ENCODE measurements at regions not wholly inside any gene's neighbourhood (a gene's known extent, or its start where the extent isn't known, plus 50 kb on each side); places are given as distances from the start of the nearest gene placed in this dataset.

- no peaks in the 10 kb centered on the region for H3K4me1 Mint-ChIP-seq
- no peaks in the 10 kb centered on the region for H3K27me3 Mint-ChIP-seq
- H3K4me3 Mint-ChIP-seq, result no peak overlapping the region
- H3K36me3 Mint-ChIP-seq, result no peaks in the 10 kb centered on the region
- peaks cover 10% of the 10 kb centered on the region for H3K9me3 Mint-ChIP-seq
- H3K27ac Mint-ChIP-seq, result no peak overlapping the region
Observed at GRCh38 chr13:90105849-90106496, 1241.5 kb upstream of the MIR17HG start.

GRCh38 chr13:90107661-90108060 lies 1239.8 kb upstream of the MIR17HG start:
- Mint-ChIP-seq H3K4me1 (no peaks in the 10 kb centered on the region), H3K9me3 (peaks cover 5% of the 10 kb centered on the region), H3K27ac (no peak overlapping the region), H3K4me3 (no peak overlapping the region), H3K36me3 (no peaks in the 10 kb centered on the region), H3K27me3 (no peaks in the 10 kb centered on the region)

GRCh38 chr13:90108547-90108946 lies 1238.9 kb upstream of the MIR17HG start:
- Mint-ChIP-seq H3K9me3 (peaks cover 5% of the 10 kb centered on the region), H3K27me3 (no peaks in the 10 kb centered on the region), H3K36me3 (no peaks in the 10 kb centered on the region), H3K4me1 (no peaks in the 10 kb centered on the region), H3K27ac (no peak overlapping the region), H3K4me3 (no peak overlapping the region)

GRCh38 chr13:90116121-90116520 lies 1231.4 kb upstream of the MIR17HG start:
- no peaks in the 10 kb centered on the region for H3K27me3 Mint-ChIP-seq
- H3K9me3 Mint-ChIP-seq, result peaks cover 4% of the 10 kb centered on the region
- H3K36me3 Mint-ChIP-seq, result no peaks in the 10 kb centered on the region
- no peaks in the 10 kb centered on the region for H3K4me1 Mint-ChIP-seq
- no peak overlapping the region for H3K4me3 Mint-ChIP-seq
- no peak overlapping the region for H3K27ac Mint-ChIP-seq

- Mint-ChIP-seq H3K36me3 (no peaks in the 10 kb centered on the region), H3K27ac (no peak overlapping the region), H3K4me3 (no peak overlapping the region), H3K4me1 (no peaks in the 10 kb centered on the region), H3K27me3 (no peaks in the 10 kb centered on the region), H3K9me3 (peaks cover 11% of the 10 kb centered on the region)
Observed at GRCh38 chr13:90118467-90119071, 1228.9 kb upstream of the MIR17HG start.

GRCh38 chr13:90120026-90120425 lies 1227.5 kb upstream of the MIR17HG start:
- Mint-ChIP-seq H3K4me1 (no peaks in the 10 kb centered on the region), H3K27ac (no peak overlapping the region), H3K4me3 (no peak overlapping the region), H3K36me3 (no peaks in the 10 kb centered on the region), H3K27me3 (no peaks in the 10 kb centered on the region), H3K9me3 (peaks cover 11% of the 10 kb centered on the region)

- H3K4me1 Mint-ChIP-seq, result no peaks in the 10 kb centered on the region
- no peak overlapping the region for H3K27ac Mint-ChIP-seq
- H3K9me3 Mint-ChIP-seq, result peaks cover 11% of the 10 kb centered on the region
- H3K4me3 Mint-ChIP-seq, result no peak overlapping the region
- no peaks in the 10 kb centered on the region for H3K36me3 Mint-ChIP-seq
- H3K27me3 Mint-ChIP-seq, result no peaks in the 10 kb centered on the region
Observed at GRCh38 chr13:90121784-90122183, 1225.7 kb upstream of the MIR17HG start.

GRCh38 chr13:90122531-90122930 lies 1225.0 kb upstream of the MIR17HG start:
- no peaks in the 10 kb centered on the region for H3K4me1 Mint-ChIP-seq
- H3K4me3 Mint-ChIP-seq, result no peak overlapping the region
- H3K36me3 Mint-ChIP-seq, result no peaks in the 10 kb centered on the region
- peaks cover 11% of the 10 kb centered on the region for H3K9me3 Mint-ChIP-seq
- no peak overlapping the region for H3K27ac Mint-ChIP-seq
- no peaks in the 10 kb centered on the region for H3K27me3 Mint-ChIP-seq

- Mint-ChIP-seq H3K9me3 (peaks cover 6% of the 10 kb centered on the region), H3K27me3 (no peaks in the 10 kb centered on the region), H3K36me3 (no peaks in the 10 kb centered on the region), H3K27ac (no peak overlapping the region), H3K4me1 (no peaks in the 10 kb centered on the region), H3K4me3 (no peak overlapping the region)
Observed at GRCh38 chr13:90135558-90135957, 1211.9 kb upstream of the MIR17HG start.

- Mint-ChIP-seq H3K27me3 (no peaks in the 10 kb centered on the region), H3K27ac (no peak overlapping the region), H3K4me1 (no peaks in the 10 kb centered on the region), H3K4me3 (no peak overlapping the region), H3K9me3 (peaks cover 6% of the 10 kb centered on the region), H3K36me3 (no peaks in the 10 kb centered on the region)
Observed at GRCh38 chr13:90142251-90142650, 1205.2 kb upstream of the MIR17HG start.

GRCh38 chr13:90154311-90154960 lies 1193.1 kb upstream of the MIR17HG start:
- no peaks in the 10 kb centered on the region for H3K36me3 Mint-ChIP-seq
- H3K4me1 Mint-ChIP-seq, result no peaks in the 10 kb centered on the region
- no peak overlapping the region for H3K4me3 Mint-ChIP-seq
- no peaks in the 10 kb centered on the region for H3K27me3 Mint-ChIP-seq
- H3K27ac Mint-ChIP-seq, result no peak overlapping the region
- H3K9me3 Mint-ChIP-seq, result no peaks in the 10 kb centered on the region

GRCh38 chr13:90156390-90156789 lies 1191.1 kb upstream of the MIR17HG start:
- H3K4me3 Mint-ChIP-seq, result no peak overlapping the region
- no peaks in the 10 kb centered on the region for H3K36me3 Mint-ChIP-seq
- H3K27ac Mint-ChIP-seq, result no peak overlapping the region
- no peaks in the 10 kb centered on the region for H3K27me3 Mint-ChIP-seq
- H3K4me1 Mint-ChIP-seq, result no peaks in the 10 kb centered on the region
- no peaks in the 10 kb centered on the region for H3K9me3 Mint-ChIP-seq

GRCh38 chr13:90168953-90169352 lies 1178.5 kb upstream of the MIR17HG start:
- Mint-ChIP-seq H3K9me3 (no peaks in the 10 kb centered on the region), H3K4me1 (no peaks in the 10 kb centered on the region), H3K4me3 (no peak overlapping the region), H3K27me3 (no peaks in the 10 kb centered on the region), H3K27ac (no peak overlapping the region), H3K36me3 (no peaks in the 10 kb centered on the region)

GRCh38 chr13:90170208-90170607 lies 1177.3 kb upstream of the MIR17HG start:
- H3K27ac Mint-ChIP-seq, result no peak overlapping the region
- no peaks in the 10 kb centered on the region for H3K27me3 Mint-ChIP-seq
- no peaks in the 10 kb centered on the region for H3K36me3 Mint-ChIP-seq
- no peak overlapping the region for H3K4me3 Mint-ChIP-seq
- no peaks in the 10 kb centered on the region for H3K9me3 Mint-ChIP-seq
- H3K4me1 Mint-ChIP-seq, result no peaks in the 10 kb centered on the region

GRCh38 chr13:90171649-90172048 lies 1175.8 kb upstream of the MIR17HG start:
- Mint-ChIP-seq H3K4me3 (no peak overlapping the region), H3K9me3 (no peaks in the 10 kb centered on the region), H3K27me3 (no peaks in the 10 kb centered on the region), H3K27ac (no peak overlapping the region), H3K36me3 (no peaks in the 10 kb centered on the region), H3K4me1 (no peaks in the 10 kb centered on the region)

GRCh38 chr13:90177512-90177911 lies 1170.0 kb upstream of the MIR17HG start:
- H3K4me3 Mint-ChIP-seq, result no peak overlapping the region
- no peaks in the 10 kb centered on the region for H3K4me1 Mint-ChIP-seq
- H3K27ac Mint-ChIP-seq, result no peak overlapping the region
- no peaks in the 10 kb centered on the region for H3K36me3 Mint-ChIP-seq
- no peaks in the 10 kb centered on the region for H3K9me3 Mint-ChIP-seq
- H3K27me3 Mint-ChIP-seq, result no peaks in the 10 kb centered on the region

Data from activated naive CD4-positive, alpha-beta T cell treated with anti-CD3 and anti-CD28 coated beads, Interleukin-2, amount 50 U/mL, for 24 hours (primary cell).